NB4 (cell line): ENCODE measurements at regions not wholly inside any gene's neighbourhood (a gene's known extent, or its start where the extent isn't known, plus 50 kb on each side); places are given as distances from the start of the nearest gene placed in this dataset.

Experiments
- CTCF ChIP-seq: IDR thresholded peaks from one replicate; pipeline ENCODE4 v1.5.1; 2012; ENCODE audit warnings: low read depth, low read length
- POLR2A ChIP-seq: IDR thresholded peaks from 2 replicates; pipeline ENCODE4 v1.6.1; 2011; ENCODE audit warnings: mild to moderate bottlenecking; ENCODE audit not compliant: insufficient read length; ENCODE audit errors: extremely low read depth

- TF ChIP-seq CTCF = no peak
- TF ChIP-seq POLR2A = no peak
Measured at GRCh38 chr2:181761175-181761574, 80.9 kb upstream of the NEUROD1 start.
